Liver (tissue), 8 donors: ENCODE measurements at regions not wholly inside any gene's neighbourhood (a gene's known extent, or its start where the extent isn't known, plus 50 kb on each side); places are given as distances from the start of the nearest gene placed in this dataset.

Experiments used
- DNase-seq: peaks from one replicate; pipeline ENCODE4 v3.0.0-alpha.2; 2017; ENCODE audit warnings: low spot score
- H3K27ac ChIP-seq, 2 donors: one replicate each; pipeline ENCODE4 v1.7.0; 2013; ENCODE audit warnings: inconsistent platforms in 2 of 2, low read length in 2 of 2, control low read depth in 1 of 2, low read depth in 1 of 2, mild to moderate bottlenecking in 1 of 2
- H3K27me3 ChIP-seq, 4 donors: one replicate each; pipeline versions ENCODE4 v1.6.1 to v1.7.0; 2013; ENCODE audit warnings: low read length in 3 of 4, inconsistent platforms in 1 of 4, mild to moderate bottlenecking in 1 of 4, moderate library complexity in 1 of 4; ENCODE audit not compliant: control insufficient read depth in 4 of 4, insufficient read depth in 4 of 4
- H3K36me3 ChIP-seq, 4 donors: one replicate each; pipeline versions ENCODE4 v1.6.1 to v1.7.0; 2013; ENCODE audit warnings: low read length in 3 of 4, mild to moderate bottlenecking in 3 of 4, low read depth in 1 of 4, moderate library complexity in 1 of 4; ENCODE audit not compliant: control insufficient read depth in 4 of 4, insufficient read depth in 3 of 4
- H3K4me1 ChIP-seq, 4 donors: one replicate each; pipeline versions ENCODE4 v1.6.1 to v1.7.0; 2013; ENCODE audit warnings: low read length in 3 of 4, mild to moderate bottlenecking in 3 of 4, moderate library complexity in 1 of 4; ENCODE audit not compliant: control insufficient read depth in 4 of 4, insufficient read depth in 4 of 4
- H3K4me3 ChIP-seq, 3 donors: one replicate each; pipeline versions ENCODE4 v1.6.1 to v1.7.0; 2013; ENCODE audit warnings: low read length in 3 of 3, control low read depth in 1 of 3, low read depth in 1 of 3, mild to moderate bottlenecking in 1 of 3
- H3K9ac ChIP-seq, 2 donors: one replicate each; pipeline ENCODE4 v1.7.0; 2013; ENCODE audit warnings: low read length in 2 of 2, mild to moderate bottlenecking in 2 of 2, moderate library complexity in 2 of 2, control low read depth in 1 of 2, low read depth in 1 of 2
- H3K9me3 ChIP-seq, 4 donors: one replicate each; pipeline versions ENCODE4 v1.6.1 to v1.7.0; 2013; ENCODE audit warnings: low read length in 3 of 4; ENCODE audit not compliant: control insufficient read depth in 4 of 4
- EGR1 ChIP-seq, 2 donors: IDR thresholded peaks; 2 replicates each; pipeline ENCODE4 v1.6.1; 2016 to 2018; ENCODE audit warnings: antibody characterized with exemption in 2 of 2, low read depth in 2 of 2
- FOXA1 ChIP-seq: IDR thresholded peaks from 2 replicates; pipeline ENCODE4 v1.6.1; 2016; ENCODE audit warnings: antibody characterized with exemption
- FOXA2 ChIP-seq: IDR thresholded peaks from 2 replicates; pipeline ENCODE4 v1.6.1; 2016; ENCODE audit warnings: antibody characterized with exemption
- GABPA ChIP-seq, 2 donors: IDR thresholded peaks in 1 of 2; conservative IDR thresholded peaks in 1 of 2; 2 replicates each; pipeline ENCODE4 v1.6.1; 2016; ENCODE audit warnings: antibody characterized with exemption in 2 of 2, mild to moderate bottlenecking in 1 of 2, moderate library complexity in 1 of 2
- HNF4A ChIP-seq, 2 donors: conservative IDR thresholded peaks; 2 replicates each; pipeline ENCODE4 v1.6.1; 2016; ENCODE audit warnings: antibody characterized with exemption in 2 of 2, mild to moderate bottlenecking in 2 of 2
- HNF4G ChIP-seq: IDR thresholded peaks from 2 replicates; pipeline ENCODE4 v1.6.1; 2016; ENCODE audit warnings: antibody characterized with exemption
- JUND ChIP-seq, 2 donors: IDR thresholded peaks; 2 replicates each; pipeline ENCODE4 v1.6.1; 2016; ENCODE audit warnings: antibody characterized with exemption in 2 of 2
- NR2F2 ChIP-seq: IDR thresholded peaks from 2 replicates; pipeline ENCODE4 v1.6.1; 2016; ENCODE audit warnings: antibody characterized with exemption
- RAD21 ChIP-seq, 2 donors: IDR thresholded peaks; 2 replicates each; pipeline ENCODE4 v1.6.1; 2016; ENCODE audit warnings: antibody characterized with exemption in 2 of 2, mild to moderate bottlenecking in 2 of 2
- RXRA ChIP-seq, 2 donors: IDR thresholded peaks; 2 replicates each; pipeline ENCODE4 v1.6.1; 2017 to 2018; ENCODE audit warnings: antibody characterized with exemption in 2 of 2, mild to moderate bottlenecking in 1 of 2
- SP1 ChIP-seq: IDR thresholded peaks from 2 replicates; pipeline ENCODE4 v1.6.1; 2018; ENCODE audit warnings: antibody characterized with exemption, mild to moderate bottlenecking
- TAF1 ChIP-seq: conservative IDR thresholded peaks from 2 replicates; pipeline ENCODE4 v1.6.1; 2016; ENCODE audit warnings: antibody characterized with exemption, mild to moderate bottlenecking
- YY1 ChIP-seq: IDR thresholded peaks from 2 replicates; pipeline ENCODE4 v1.6.1; 2016; ENCODE audit warnings: antibody characterized with exemption, mild to moderate bottlenecking
- ZBTB33 ChIP-seq: IDR thresholded peaks from 2 replicates; pipeline ENCODE4 v1.6.1; 2016; ENCODE audit warnings: antibody characterized with exemption
- WGBS: extraction: QIAGEN DNeasy Blood & Tissue Kit; methylation state at CpG from one replicate; pipeline ENCODE4 v1.1.7; 2013; 5-methylcytosine and 5-hydroxymethylcytosine counted together
- TF ChIP-seq, protein P1 (sequence below): fragments of 150-350 bp; IDR thresholded peaks from 2 replicates; pipeline ENCODE4 v1.5.1; 2017; ENCODE audit warnings: improper control_type of control experiment, low read depth, low read length; ENCODE audit not compliant: missing input control
- TF ChIP-seq, protein P2 (sequence below): IDR thresholded peaks from 2 replicates; pipeline ENCODE4 v1.6.1; 2016; ENCODE audit warnings: antibody characterized with exemption
- TF ChIP-seq, protein P3 (sequence below): IDR thresholded peaks from 2 replicates; pipeline ENCODE4 v1.6.1; 2016; ENCODE audit warnings: antibody characterized with exemption, mild to moderate bottlenecking
- TF ChIP-seq, protein P4 (sequence below): IDR thresholded peaks from 2 replicates; pipeline ENCODE4 v1.6.1; 2016; ENCODE audit warnings: antibody characterized with exemption
- donor health status: healthy.
- donor health status: healthy.
- donor health status: healthy.
- donor health status: healthy.
- donor health status: healthy.

DNA sequence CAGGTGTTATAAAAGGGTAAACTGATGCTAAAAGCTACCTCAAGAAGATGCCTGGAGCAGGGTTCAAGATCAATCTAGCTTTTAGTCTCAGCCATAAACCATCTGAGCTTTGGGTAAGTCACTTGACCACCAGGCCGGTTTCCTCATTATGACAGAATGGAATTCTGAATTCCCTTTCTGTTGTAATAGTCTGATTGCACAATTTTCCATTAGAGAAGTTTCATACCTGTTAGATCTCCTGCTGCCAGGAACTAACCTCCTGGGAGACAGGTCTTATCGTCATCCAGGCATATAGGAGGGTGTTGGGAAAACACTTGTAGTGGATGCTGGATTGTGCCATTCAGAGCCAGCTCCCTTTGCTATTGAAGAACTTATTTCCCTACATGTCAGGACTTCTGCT, 272.5 kb downstream of the TDRD15 start:
- Histone ChIP-seq H3K9ac (no peak overlapping the region), H3K27me3 (no peaks in the 10 kb centered on the region), H3K9me3 (no peaks in the 10 kb centered on the region), H3K4me3 (no peak overlapping the region), H3K36me3 (no peaks in the 10 kb centered on the region), H3K27ac (no peak overlapping the region), H3K4me1 (no peaks in the 10 kb centered on the region)
- TF ChIP-seq, protein P1, sequence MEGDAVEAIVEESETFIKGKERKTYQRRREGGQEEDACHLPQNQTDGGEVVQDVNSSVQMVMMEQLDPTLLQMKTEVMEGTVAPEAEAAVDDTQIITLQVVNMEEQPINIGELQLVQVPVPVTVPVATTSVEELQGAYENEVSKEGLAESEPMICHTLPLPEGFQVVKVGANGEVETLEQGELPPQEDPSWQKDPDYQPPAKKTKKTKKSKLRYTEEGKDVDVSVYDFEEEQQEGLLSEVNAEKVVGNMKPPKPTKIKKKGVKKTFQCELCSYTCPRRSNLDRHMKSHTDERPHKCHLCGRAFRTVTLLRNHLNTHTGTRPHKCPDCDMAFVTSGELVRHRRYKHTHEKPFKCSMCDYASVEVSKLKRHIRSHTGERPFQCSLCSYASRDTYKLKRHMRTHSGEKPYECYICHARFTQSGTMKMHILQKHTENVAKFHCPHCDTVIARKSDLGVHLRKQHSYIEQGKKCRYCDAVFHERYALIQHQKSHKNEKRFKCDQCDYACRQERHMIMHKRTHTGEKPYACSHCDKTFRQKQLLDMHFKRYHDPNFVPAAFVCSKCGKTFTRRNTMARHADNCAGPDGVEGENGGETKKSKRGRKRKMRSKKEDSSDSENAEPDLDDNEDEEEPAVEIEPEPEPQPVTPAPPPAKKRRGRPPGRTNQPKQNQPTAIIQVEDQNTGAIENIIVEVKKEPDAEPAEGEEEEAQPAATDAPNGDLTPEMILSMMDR, result no peak
- TF ChIP-seq YY1 (peak; percentile 47), SP1 (peak; percentile 37), RAD21 (IDR thresholded peaks at IDR 0.05) (peak in 1 of 2 donors; percentile 35), RXRA (IDR thresholded peaks at IDR 0.05) (peak in 1 of 2 donors; percentile 80), JUND (IDR thresholded peaks at IDR 0.05) (peak; percentile 49 to 82), NR2F2 (no peak), GABPA (IDR thresholded peaks at IDR 0.05 in 1 of 2, conservative IDR thresholded peaks at IDR 0.05 in 1 of 2) (peak in 1 of 2 donors; percentile 16), HNF4A (conservative IDR thresholded peaks at IDR 0.05) (peak; percentile 10 to 68), EGR1 (IDR thresholded peaks at IDR 0.05; ENCODE audit: low read depth in 2 of 2) (peak; percentile 64 to 92), FOXA2 (peak; percentile 29), HNF4G (no peak), ZBTB33 (peak; percentile 46), TAF1 (no peak), FOXA1 (peak; percentile 26)
- TF ChIP-seq, protein P2, sequence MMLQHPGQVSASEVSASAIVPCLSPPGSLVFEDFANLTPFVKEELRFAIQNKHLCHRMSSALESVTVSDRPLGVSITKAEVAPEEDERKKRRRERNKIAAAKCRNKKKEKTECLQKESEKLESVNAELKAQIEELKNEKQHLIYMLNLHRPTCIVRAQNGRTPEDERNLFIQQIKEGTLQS, result no peak
- TF ChIP-seq, protein P3, sequence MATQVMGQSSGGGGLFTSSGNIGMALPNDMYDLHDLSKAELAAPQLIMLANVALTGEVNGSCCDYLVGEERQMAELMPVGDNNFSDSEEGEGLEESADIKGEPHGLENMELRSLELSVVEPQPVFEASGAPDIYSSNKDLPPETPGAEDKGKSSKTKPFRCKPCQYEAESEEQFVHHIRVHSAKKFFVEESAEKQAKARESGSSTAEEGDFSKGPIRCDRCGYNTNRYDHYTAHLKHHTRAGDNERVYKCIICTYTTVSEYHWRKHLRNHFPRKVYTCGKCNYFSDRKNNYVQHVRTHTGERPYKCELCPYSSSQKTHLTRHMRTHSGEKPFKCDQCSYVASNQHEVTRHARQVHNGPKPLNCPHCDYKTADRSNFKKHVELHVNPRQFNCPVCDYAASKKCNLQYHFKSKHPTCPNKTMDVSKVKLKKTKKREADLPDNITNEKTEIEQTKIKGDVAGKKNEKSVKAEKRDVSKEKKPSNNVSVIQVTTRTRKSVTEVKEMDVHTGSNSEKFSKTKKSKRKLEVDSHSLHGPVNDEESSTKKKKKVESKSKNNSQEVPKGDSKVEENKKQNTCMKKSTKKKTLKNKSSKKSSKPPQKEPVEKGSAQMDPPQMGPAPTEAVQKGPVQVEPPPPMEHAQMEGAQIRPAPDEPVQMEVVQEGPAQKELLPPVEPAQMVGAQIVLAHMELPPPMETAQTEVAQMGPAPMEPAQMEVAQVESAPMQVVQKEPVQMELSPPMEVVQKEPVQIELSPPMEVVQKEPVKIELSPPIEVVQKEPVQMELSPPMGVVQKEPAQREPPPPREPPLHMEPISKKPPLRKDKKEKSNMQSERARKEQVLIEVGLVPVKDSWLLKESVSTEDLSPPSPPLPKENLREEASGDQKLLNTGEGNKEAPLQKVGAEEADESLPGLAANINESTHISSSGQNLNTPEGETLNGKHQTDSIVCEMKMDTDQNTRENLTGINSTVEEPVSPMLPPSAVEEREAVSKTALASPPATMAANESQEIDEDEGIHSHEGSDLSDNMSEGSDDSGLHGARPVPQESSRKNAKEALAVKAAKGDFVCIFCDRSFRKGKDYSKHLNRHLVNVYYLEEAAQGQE, result no peak
- TF ChIP-seq, protein P4, sequence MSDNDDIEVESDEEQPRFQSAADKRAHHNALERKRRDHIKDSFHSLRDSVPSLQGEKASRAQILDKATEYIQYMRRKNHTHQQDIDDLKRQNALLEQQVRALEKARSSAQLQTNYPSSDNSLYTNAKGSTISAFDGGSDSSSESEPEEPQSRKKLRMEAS, result peak; percentile 40
- WGBS, result 57% methylated on average over 2 of the region's 2 CpGs
- no peak for DNase-seq
